Activated B cell treated with CpG ODN at 0.5 μM for 24 hours (primary cell): ENCODE measurements at regions not wholly inside any gene's neighbourhood (a gene's known extent, or its start where the extent isn't known, plus 50 kb on each side); places are given as distances from the start of the nearest gene placed in this dataset.
A peak's percentile ranks its signal among the peaks of the same experiment; 100 is the strongest.

Experiments used
- ATAC-seq: fragments of 200-7000 bp; cut with Tn5 transposase; one replicate; pipeline ENCODE4 v1.10.0; 2021; ENCODE audit warnings: low read depth, mild to moderate bottlenecking, moderate library complexity
- CTCF ChIA-PET: fragments of 350-600 bp; sonication (Branson Sonifier 250); formaldehyde crosslinking; loops from one replicate; lab custom pipeline; 2021; ENCODE audit warnings: antibody characterized with exemption; lab: Charles Lee
- POLR2A ChIA-PET: fragments of 350-600 bp; sonication (Branson Sonifier 250); formaldehyde crosslinking; loops from one replicate; lab custom pipeline; 2021; ENCODE audit warnings: antibody characterized with exemption; lab: Charles Lee
- DNase-seq: peaks from one replicate; pipeline ENCODE4 v3.0.0; 2022
- H3K27ac Mint-ChIP-seq: one replicate; pipeline ENCODE4 v1.8.0; 2020; ENCODE audit warnings: mixed read lengths
- H3K27me3 Mint-ChIP-seq: one replicate; pipeline ENCODE4 v1.8.0; 2021; ENCODE audit warnings: mixed read lengths
- H3K36me3 Mint-ChIP-seq: one replicate; pipeline ENCODE4 v1.8.0; 2021; ENCODE audit warnings: low read depth, mixed read lengths
- H3K4me1 Mint-ChIP-seq: one replicate; pipeline ENCODE4 v1.8.0; 2021; ENCODE audit warnings: mixed read lengths
- H3K4me3 Mint-ChIP-seq: one replicate; pipeline ENCODE4 v1.8.0; 2020; ENCODE audit warnings: mild to moderate bottlenecking, mixed read lengths
- H3K9me3 Mint-ChIP-seq: one replicate; pipeline ENCODE4 v1.8.0; 2020; ENCODE audit warnings: mixed read lengths
- intact Hi-C: fragments of 100-400 bp; cut with micrococcal nuclease; formaldehyde crosslinking; loops from one replicate; pipeline ENCODE4 v1.15.1; 2024
- TF ChIP-seq, protein P1 (sequence below): fragments of 200-600 bp; IDR thresholded peaks from one replicate; pipeline ENCODE4 v1.8.0; 2022; ENCODE audit warnings: antibody characterized with exemption, mild to moderate bottlenecking

DNA sequence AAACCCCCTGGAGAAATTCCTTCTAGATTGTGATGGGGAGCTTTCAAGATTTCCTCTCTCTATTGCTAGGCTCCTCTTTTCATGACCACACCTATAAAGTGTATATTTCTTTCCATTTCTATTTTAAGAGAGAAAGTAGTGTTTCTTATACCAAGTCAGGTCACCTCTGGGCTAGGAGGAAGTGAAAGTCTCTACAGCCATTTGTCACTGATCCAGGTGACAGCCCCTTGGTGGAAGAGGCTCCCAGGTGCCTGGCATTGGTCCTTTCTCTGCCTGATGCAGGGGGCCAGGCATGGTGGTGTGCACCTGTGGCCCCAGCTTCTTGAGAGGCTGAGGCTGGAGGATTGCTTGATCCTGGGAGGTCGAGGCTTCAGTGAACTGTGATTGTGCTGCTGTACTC is 64.7 kb downstream of the DHCR7 start:
- peak; percentile 66 for ATAC-seq
- peak overlapping the region; percentile 28 for H3K4me3 Mint-ChIP-seq

DNA sequence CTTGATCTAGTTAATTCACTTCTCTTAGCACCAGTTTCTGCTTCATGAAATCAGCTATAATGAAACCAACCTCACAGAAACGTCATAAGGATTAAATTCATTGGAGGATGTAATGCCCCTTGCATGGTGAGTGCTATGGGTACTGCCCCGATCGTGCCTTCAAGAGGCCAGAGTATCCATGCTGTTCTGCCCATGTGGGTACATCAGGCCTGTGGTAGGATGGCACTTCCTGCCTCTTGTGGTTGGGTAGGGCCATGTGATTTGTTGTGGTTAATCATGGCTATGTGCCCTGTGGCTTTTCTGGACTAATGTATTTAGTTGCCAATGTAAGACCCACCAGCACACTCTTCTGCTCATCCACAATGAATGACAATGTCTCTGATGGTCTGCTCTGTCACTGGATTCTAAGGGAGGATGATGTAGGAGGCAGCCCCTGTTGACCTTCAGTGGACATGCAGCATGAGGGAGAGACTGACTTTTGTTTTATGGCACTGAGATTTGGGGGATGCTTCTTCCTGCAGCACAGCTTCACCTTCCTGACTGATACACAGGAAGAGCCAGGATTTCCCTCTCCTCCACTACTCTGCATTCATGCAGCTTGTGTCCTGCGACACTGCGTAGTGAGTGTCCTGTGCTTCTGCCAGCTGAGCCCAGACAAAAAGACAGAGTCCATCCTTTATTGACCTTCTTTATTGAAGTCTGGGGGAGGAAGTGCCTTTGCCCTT is 66.2 kb downstream of the DHCR7 start:
- H3K9me3 Mint-ChIP-seq, result peaks cover 2% of the 10 kb centered on the region
- peaks cover 76% of the 10 kb centered on the region for H3K4me1 Mint-ChIP-seq
- peak overlapping the region; percentile 38 for H3K4me3 Mint-ChIP-seq
- ATAC-seq, result peak; percentile 80
- peak overlapping the region; percentile 13 for H3K27ac Mint-ChIP-seq
- no peaks in the 10 kb centered on the region for H3K36me3 Mint-ChIP-seq
- intact Hi-C loops, result no loop called here
- POLR2A ChIA-PET, result no interaction called here
- CTCF ChIA-PET, result no interaction called here
- TF ChIP-seq, protein P1, sequence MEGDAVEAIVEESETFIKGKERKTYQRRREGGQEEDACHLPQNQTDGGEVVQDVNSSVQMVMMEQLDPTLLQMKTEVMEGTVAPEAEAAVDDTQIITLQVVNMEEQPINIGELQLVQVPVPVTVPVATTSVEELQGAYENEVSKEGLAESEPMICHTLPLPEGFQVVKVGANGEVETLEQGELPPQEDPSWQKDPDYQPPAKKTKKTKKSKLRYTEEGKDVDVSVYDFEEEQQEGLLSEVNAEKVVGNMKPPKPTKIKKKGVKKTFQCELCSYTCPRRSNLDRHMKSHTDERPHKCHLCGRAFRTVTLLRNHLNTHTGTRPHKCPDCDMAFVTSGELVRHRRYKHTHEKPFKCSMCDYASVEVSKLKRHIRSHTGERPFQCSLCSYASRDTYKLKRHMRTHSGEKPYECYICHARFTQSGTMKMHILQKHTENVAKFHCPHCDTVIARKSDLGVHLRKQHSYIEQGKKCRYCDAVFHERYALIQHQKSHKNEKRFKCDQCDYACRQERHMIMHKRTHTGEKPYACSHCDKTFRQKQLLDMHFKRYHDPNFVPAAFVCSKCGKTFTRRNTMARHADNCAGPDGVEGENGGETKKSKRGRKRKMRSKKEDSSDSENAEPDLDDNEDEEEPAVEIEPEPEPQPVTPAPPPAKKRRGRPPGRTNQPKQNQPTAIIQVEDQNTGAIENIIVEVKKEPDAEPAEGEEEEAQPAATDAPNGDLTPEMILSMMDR, result no peak
- DNase-seq, result no peak
- H3K27me3 Mint-ChIP-seq, result no peaks in the 10 kb centered on the region

More for the DNA sequence above, 64.7 kb downstream of the DHCR7 start:
- H3K27ac Mint-ChIP-seq, result no peak overlapping the region
- ChIA-PET POLR2A (interaction anchor here (1.1 kb wide), 1 partner anchor 9 kb away, joined by 3 read pairs; no protein-coding TSS in a partner anchor), CTCF (no interaction called here)
- peaks cover 2% of the 10 kb centered on the region for H3K9me3 Mint-ChIP-seq
- H3K4me1 Mint-ChIP-seq, result peaks cover 70% of the 10 kb centered on the region
- intact Hi-C loops, result no loop called here
- H3K36me3 Mint-ChIP-seq, result no peaks in the 10 kb centered on the region
- TF ChIP-seq, protein P1, result no peak
- no peaks in the 10 kb centered on the region for H3K27me3 Mint-ChIP-seq
- no peak for DNase-seq

DNA sequence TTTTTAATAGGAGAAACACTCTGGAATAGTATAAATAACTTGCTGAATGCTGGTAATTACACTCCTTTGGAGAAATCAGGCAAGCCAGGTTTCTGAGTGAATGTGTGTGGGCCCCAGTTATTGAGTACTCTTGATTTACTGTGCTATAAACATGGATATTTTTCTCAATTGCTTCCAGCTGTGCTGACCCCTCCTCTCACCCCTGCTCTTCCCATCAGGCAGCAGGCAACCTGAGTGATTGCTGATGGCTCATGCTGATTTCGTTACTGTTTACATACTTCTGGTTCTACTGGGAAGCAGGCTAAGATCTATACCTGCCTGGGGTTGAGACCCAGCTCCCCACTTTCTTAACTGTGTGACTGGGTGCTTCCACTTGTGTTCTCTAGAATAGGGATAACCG is 68.5 kb downstream of the DHCR7 start:
- Mint-ChIP-seq H3K4me3 (no peak overlapping the region), H3K36me3 (no peaks in the 10 kb centered on the region), H3K4me1 (peaks cover 74% of the 10 kb centered on the region), H3K9me3 (peaks cover 6% of the 10 kb centered on the region), H3K27me3 (peaks cover 1% of the 10 kb centered on the region), H3K27ac (no peak overlapping the region)
- ChIA-PET POLR2A (no interaction called here), CTCF (no interaction called here)
- ATAC-seq (no peak), DNase-seq (no peak)
- intact Hi-C loops, result no loop called here
- TF ChIP-seq, protein P1, result no peak

DNA sequence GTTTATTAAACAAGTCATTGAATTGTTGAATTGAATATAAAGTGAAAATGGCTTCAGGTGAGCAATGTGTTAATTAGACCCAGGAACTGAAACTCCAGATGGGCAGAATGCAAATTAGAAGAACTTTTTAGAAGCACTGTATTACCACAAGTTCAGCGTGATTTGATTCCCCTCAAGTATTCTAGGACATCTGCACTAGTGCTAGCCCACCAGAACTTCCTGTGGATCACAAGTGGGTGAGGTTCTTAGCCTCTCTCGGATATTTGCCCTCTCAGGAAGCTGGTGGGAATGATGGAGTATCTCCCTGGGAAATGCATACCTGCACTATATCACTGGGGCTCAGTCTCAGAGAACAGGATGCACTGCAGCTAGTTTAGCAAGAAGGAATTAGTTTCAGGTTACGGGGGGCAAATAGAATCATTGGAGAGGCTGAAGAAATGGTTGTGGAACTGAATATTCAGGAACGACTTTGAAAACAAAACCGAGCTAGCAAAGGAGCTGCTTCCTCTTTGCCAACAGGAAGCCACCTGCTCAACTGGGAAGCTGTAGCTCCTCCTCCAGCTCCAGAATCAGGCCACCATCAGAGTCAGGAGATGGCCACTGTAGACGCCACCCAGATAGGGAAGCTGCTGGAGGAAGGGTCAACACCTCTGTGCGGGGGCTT is 74.3 kb downstream of the DHCR7 start:
- Mint-ChIP-seq H3K36me3 (no peaks in the 10 kb centered on the region), H3K4me3 (peak overlapping the region; percentile 68), H3K4me1 (peaks cover 75% of the 10 kb centered on the region), H3K9me3 (peaks cover 4% of the 10 kb centered on the region), H3K27me3 (peaks cover 5% of the 10 kb centered on the region), H3K27ac (peak overlapping the region; percentile 68)
- ATAC-seq, result peak; percentile 85
- TF ChIP-seq, protein P1, result no peak
- no peak for DNase-seq
- ChIA-PET CTCF (interaction anchor here (1.0 kb wide), 1 partner anchor 75 kb away, joined by 3 read pairs; no protein-coding TSS in a partner anchor), POLR2A (interaction anchor here (0.9 to 1.1 kb wide), 2 partner anchors 9 to 75 kb away, joined by 3 to 6 read pairs; partner anchors contain the start of gene DHCR7)
- intact Hi-C loops, result loop anchor here (2.0 kb wide), 1 partner anchor 79 kb away; the partner anchor contains the start of gene NADSYN1
